HepG2 (cell line): ENCODE measurements at regions not wholly inside any gene's neighbourhood (a gene's known extent, or its start where the extent isn't known, plus 50 kb on each side); places are given as distances from the start of the nearest gene placed in this dataset.

Experiments
- FOXA1 ChIP-seq, 2 experiments: fragments of 450-650 bp in 1 of 2; sonication (generic) in 1 of 2; formaldehyde crosslinking in 1 of 2; IDR thresholded peaks; 2 replicates each; pipeline versions ENCODE4 v1.4.0 to v1.6.1; 2016 to 2020; ENCODE audit warnings: missing genetic modification reagents in 1 of 2
- HDAC1 ChIP-seq: sonication (generic); formaldehyde crosslinking; IDR thresholded peaks from 2 replicates; pipeline ENCODE4 v1.5.1; 2020; ENCODE audit warnings: mild to moderate bottlenecking, missing genetic modification reagents
- HNRNPUL1 ChIP-seq: fragments of 200-400 bp; formaldehyde crosslinking; IDR thresholded peaks from 2 replicates; pipeline ENCODE4 v1.6.1; 2017; ENCODE audit warnings: low read depth, mild to moderate bottlenecking, low read length, moderate library complexity
- PRPF4 ChIP-seq: fragments of 200-400 bp; formaldehyde crosslinking; IDR thresholded peaks from 2 replicates; pipeline ENCODE4 v1.6.1; 2016; ENCODE audit warnings: low read length, low read depth; ENCODE audit not compliant: poor library complexity, severe bottlenecking
- RBM39 ChIP-seq: fragments of 200-400 bp; formaldehyde crosslinking; IDR thresholded peaks from one replicate; pipeline ENCODE4 v1.6.1; 2018; ENCODE audit warnings: antibody characterized with exemption, mild to moderate bottlenecking, low read depth, low read length; ENCODE audit not compliant: poor library complexity, severe bottlenecking
- RCOR2 ChIP-seq: IDR thresholded peaks from 2 replicates; pipeline ENCODE4 v1.6.1; 2016; ENCODE audit warnings: missing biosample characterization, missing genetic modification reagents
- RFXANK ChIP-seq: IDR thresholded peaks from 2 replicates; pipeline ENCODE4 v1.6.1; 2016
- RNF2 ChIP-seq: fragments of 450-650 bp; conservative IDR thresholded peaks from 2 replicates; pipeline ENCODE4 v1.6.1; 2016; ENCODE audit warnings: low read depth
- SIN3B ChIP-seq: fragments of 150-350 bp; IDR thresholded peaks from 2 replicates; pipeline ENCODE4 v1.6.1; 2014; ENCODE audit warnings: low read length
- SKI ChIP-seq: fragments of 450-650 bp; IDR thresholded peaks from one replicate; pipeline ENCODE4 v1.6.1; 2018; ENCODE audit warnings: mild to moderate bottlenecking; ENCODE audit not compliant: partially characterized antibody
- SPEN ChIP-seq: sonication (generic); formaldehyde crosslinking; IDR thresholded peaks from 2 replicates; pipeline ENCODE4 v1.5.1; 2020; ENCODE audit warnings: low read depth, mild to moderate bottlenecking, missing genetic modification reagents
- SRSF4 ChIP-seq: fragments of 200-400 bp; formaldehyde crosslinking; IDR thresholded peaks from one replicate; pipeline ENCODE4 v1.6.1; 2018; ENCODE audit warnings: mild to moderate bottlenecking, low read depth, low read length, moderate library complexity; ENCODE audit not compliant: poor library complexity, severe bottlenecking
- ZKSCAN5 ChIP-seq: sonication (generic); formaldehyde crosslinking; IDR thresholded peaks from 2 replicates; pipeline ENCODE4 v1.5.1; 2020; ENCODE audit warnings: mild to moderate bottlenecking, missing genetic modification reagents
- ZMYM3 ChIP-seq: sonication (generic); formaldehyde crosslinking; IDR thresholded peaks from 2 replicates; pipeline ENCODE4 v1.5.1; 2020; ENCODE audit warnings: mild to moderate bottlenecking, missing genetic modification reagents
- ZNF138 ChIP-seq: sonication (generic); formaldehyde crosslinking; IDR thresholded peaks from 2 replicates; pipeline ENCODE4 v1.5.0; 2020; ENCODE audit warnings: mild to moderate bottlenecking, low read depth, missing genetic modification reagents
- ZNF776 ChIP-seq: sonication (generic); formaldehyde crosslinking; IDR thresholded peaks from 2 replicates; pipeline ENCODE4 v1.4.0; 2020; ENCODE audit warnings: mild to moderate bottlenecking, missing genetic modification reagents
- TF ChIP-seq, protein P1 (sequence below): sonication (generic); formaldehyde crosslinking; IDR thresholded peaks from 2 replicates; pipeline ENCODE4 v1.4.0; 2020; ENCODE audit warnings: missing genetic modification reagents
- TF ChIP-seq, protein P2 (sequence below): sonication (generic); formaldehyde crosslinking; IDR thresholded peaks from 2 replicates; pipeline ENCODE4 v1.4.0; 2020; ENCODE audit warnings: mild to moderate bottlenecking, missing genetic modification reagents
- TF ChIP-seq, protein P3 (sequence below): sonication (generic); formaldehyde crosslinking; conservative IDR thresholded peaks from 2 replicates; pipeline ENCODE4 v1.4.0; 2020; ENCODE audit warnings: missing genetic modification reagents
- TF ChIP-seq, protein P4 (sequence below): sonication (generic); formaldehyde crosslinking; IDR thresholded peaks from 2 replicates; pipeline ENCODE4 v1.9.0; 2022; ENCODE audit warnings: low read depth, missing genetic modification reagents
- TF ChIP-seq, protein P5 (sequence below): sonication (generic); formaldehyde crosslinking; conservative IDR thresholded peaks from 2 replicates; pipeline ENCODE4 v1.5.0; 2020; ENCODE audit warnings: missing genetic modification reagents
- TF ChIP-seq, protein P6 (sequence below): sonication (generic); formaldehyde crosslinking; IDR thresholded peaks from 2 replicates; pipeline ENCODE4 v1.4.0; 2020; ENCODE audit warnings: mild to moderate bottlenecking, missing genetic modification reagents

DNA sequence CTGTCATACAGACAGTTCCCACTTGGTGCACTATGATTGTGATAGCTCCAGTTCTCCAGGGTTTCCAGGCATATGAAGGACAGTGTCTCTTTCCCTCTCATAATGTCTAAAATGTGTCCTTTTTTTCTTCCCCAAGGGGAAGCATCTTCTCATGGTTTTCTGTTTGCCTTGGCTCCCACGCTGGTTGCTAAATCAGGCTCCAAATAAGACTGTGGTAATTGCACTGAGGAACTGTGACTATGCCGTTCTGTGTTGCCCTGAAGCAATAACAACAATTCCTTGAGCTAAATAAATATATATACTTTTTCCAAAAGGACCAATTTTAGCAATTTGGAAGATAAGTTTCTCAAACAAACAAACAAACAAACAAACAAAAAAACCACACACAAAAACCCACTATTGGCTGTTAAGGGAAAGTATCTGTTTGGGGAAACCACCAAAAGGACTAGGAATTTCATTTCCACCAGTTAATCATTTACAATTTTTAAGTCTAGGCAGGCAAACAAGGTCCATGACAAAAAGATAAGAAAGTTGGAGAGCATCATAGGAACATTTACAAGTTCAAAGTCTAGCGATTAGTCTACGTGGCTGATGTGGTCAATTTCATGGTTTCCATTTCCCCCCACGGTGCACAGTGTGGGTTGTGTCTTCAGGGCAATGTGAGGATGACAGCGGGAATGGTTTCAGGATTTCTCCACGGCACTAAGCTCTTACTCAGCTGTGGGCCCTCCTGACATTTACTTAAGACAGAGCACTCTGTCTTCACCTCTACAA lies 62.4 kb downstream of the THNSL1 start (continued):
- TF ChIP-seq, protein P1, sequence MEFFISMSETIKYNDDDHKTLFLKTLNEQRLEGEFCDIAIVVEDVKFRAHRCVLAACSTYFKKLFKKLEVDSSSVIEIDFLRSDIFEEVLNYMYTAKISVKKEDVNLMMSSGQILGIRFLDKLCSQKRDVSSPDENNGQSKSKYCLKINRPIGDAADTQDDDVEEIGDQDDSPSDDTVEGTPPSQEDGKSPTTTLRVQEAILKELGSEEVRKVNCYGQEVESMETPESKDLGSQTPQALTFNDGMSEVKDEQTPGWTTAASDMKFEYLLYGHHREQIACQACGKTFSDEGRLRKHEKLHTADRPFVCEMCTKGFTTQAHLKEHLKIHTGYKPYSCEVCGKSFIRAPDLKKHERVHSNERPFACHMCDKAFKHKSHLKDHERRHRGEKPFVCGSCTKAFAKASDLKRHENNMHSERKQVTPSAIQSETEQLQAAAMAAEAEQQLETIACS, result no peak
- TF ChIP-seq HNRNPUL1, result peak; percentile 46; the same call in 1 of the 2 replicates
- TF ChIP-seq RFXANK, result no peak
- no peak for TF ChIP-seq ZKSCAN5 (CRISPR knock-in tag)
- peak; percentile 66; the same call in 1 of the 2 replicates for TF ChIP-seq HDAC1 (CRISPR knock-in tag)
- no peak for TF ChIP-seq ZNF138
- no peak for TF ChIP-seq ZMYM3 (CRISPR knock-in tag)
- no peak for TF ChIP-seq RBM39
- TF ChIP-seq, protein P2, sequence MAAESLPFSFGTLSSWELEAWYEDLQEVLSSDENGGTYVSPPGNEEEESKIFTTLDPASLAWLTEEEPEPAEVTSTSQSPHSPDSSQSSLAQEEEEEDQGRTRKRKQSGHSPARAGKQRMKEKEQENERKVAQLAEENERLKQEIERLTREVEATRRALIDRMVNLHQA (CRISPR knock-in tag), result no peak
- TF ChIP-seq, protein P3, sequence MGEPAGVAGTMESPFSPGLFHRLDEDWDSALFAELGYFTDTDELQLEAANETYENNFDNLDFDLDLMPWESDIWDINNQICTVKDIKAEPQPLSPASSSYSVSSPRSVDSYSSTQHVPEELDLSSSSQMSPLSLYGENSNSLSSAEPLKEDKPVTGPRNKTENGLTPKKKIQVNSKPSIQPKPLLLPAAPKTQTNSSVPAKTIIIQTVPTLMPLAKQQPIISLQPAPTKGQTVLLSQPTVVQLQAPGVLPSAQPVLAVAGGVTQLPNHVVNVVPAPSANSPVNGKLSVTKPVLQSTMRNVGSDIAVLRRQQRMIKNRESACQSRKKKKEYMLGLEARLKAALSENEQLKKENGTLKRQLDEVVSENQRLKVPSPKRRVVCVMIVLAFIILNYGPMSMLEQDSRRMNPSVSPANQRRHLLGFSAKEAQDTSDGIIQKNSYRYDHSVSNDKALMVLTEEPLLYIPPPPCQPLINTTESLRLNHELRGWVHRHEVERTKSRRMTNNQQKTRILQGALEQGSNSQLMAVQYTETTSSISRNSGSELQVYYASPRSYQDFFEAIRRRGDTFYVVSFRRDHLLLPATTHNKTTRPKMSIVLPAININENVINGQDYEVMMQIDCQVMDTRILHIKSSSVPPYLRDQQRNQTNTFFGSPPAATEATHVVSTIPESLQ (CRISPR knock-in tag), result no peak
- TF ChIP-seq, protein P4, sequence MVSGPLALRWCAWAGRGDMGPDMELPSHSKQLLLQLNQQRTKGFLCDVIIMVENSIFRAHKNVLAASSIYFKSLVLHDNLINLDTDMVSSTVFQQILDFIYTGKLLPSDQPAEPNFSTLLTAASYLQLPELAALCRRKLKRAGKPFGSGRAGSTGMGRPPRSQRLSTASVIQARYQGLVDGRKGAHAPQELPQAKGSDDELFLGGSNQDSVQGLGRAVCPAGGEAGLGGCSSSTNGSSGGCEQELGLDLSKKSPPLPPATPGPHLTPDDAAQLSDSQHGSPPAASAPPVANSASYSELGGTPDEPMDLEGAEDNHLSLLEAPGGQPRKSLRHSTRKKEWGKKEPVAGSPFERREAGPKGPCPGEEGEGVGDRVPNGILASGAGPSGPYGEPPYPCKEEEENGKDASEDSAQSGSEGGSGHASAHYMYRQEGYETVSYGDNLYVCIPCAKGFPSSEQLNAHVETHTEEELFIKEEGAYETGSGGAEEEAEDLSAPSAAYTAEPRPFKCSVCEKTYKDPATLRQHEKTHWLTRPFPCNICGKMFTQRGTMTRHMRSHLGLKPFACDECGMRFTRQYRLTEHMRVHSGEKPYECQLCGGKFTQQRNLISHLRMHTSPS (CRISPR knock-in tag), result no peak
- no peak for TF ChIP-seq PRPF4
- TF ChIP-seq, protein P5, sequence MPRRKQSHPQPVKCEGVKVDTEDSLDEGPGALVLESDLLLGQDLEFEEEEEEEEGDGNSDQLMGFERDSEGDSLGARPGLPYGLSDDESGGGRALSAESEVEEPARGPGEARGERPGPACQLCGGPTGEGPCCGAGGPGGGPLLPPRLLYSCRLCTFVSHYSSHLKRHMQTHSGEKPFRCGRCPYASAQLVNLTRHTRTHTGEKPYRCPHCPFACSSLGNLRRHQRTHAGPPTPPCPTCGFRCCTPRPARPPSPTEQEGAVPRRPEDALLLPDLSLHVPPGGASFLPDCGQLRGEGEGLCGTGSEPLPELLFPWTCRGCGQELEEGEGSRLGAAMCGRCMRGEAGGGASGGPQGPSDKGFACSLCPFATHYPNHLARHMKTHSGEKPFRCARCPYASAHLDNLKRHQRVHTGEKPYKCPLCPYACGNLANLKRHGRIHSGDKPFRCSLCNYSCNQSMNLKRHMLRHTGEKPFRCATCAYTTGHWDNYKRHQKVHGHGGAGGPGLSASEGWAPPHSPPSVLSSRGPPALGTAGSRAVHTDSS, result no peak
- TF ChIP-seq, protein P6, sequence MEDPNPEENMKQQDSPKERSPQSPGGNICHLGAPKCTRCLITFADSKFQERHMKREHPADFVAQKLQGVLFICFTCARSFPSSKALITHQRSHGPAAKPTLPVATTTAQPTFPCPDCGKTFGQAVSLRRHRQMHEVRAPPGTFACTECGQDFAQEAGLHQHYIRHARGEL (CRISPR knock-in tag), result no peak
- no peak for TF ChIP-seq RNF2
- TF ChIP-seq SPEN (CRISPR knock-in tag), result no peak
- TF ChIP-seq SIN3B, result no peak
- TF ChIP-seq SKI, result peak; percentile 75
- no peak for TF ChIP-seq ZNF776 (CRISPR knock-in tag)
- no peak for TF ChIP-seq SRSF4
- peak; percentile 42; the same call in 1 of the 2 replicates for TF ChIP-seq RCOR2 (CRISPR knock-in tag)
- no peak for TF ChIP-seq FOXA1 (IDR thresholded peaks at IDR 0.05)
- TF ChIP-seq FOXA1 (CRISPR knock-in tag; IDR thresholded peaks at IDR 0.05), result peak; percentile 30; the same call in 1 of the 2 replicates
